GM20000 (cell line): ENCODE measurements at regions not wholly inside any gene's neighbourhood (a gene's known extent, or its start where the extent isn't known, plus 50 kb on each side); places are given as distances from the start of the nearest gene placed in this dataset.

Experiments
- DNase-seq: peaks from one replicate; pipeline ENCODE4 v3.0.0; 2012; ENCODE audit warnings: low spot score
- CTCF ChIP-seq: IDR thresholded peaks from 2 replicates; pipeline ENCODE4 v1.5.1; 2012; ENCODE audit warnings: mild to moderate bottlenecking, control low read depth; ENCODE audit errors: extremely low read depth, missing control alignments

GRCh38 chr1:170789063-170789462 is 125.1 kb downstream of the PRRX1 start:
- TF ChIP-seq CTCF = no peak
- no peak for DNase-seq

- no peak for TF ChIP-seq CTCF
- no peak for DNase-seq
Measured at GRCh38 chr1:170790175-170790574, 126.2 kb downstream of the PRRX1 start.

GRCh38 chr1:170790651-170791071 is 126.7 kb downstream of the PRRX1 start:
- no peak for DNase-seq
- no peak for TF ChIP-seq CTCF

GRCh38 chr1:170791941-170792340 is 128.0 kb downstream of the PRRX1 start:
- no peak for DNase-seq
- no peak for TF ChIP-seq CTCF

- TF ChIP-seq CTCF = no peak
- no peak for DNase-seq
Measured at GRCh38 chr1:170800265-170800664, 135.1 kb upstream of the MROH9 start.

GRCh38 chr1:170800812-170801211 is 134.5 kb upstream of the MROH9 start:
- no peak for TF ChIP-seq CTCF
- DNase-seq = no peak

- DNase-seq = no peak
- no peak for TF ChIP-seq CTCF
Measured at GRCh38 chr1:170803711-170804110, 131.6 kb upstream of the MROH9 start.
